ENCODE measurements at regions not wholly inside any gene's neighbourhood (a gene's known extent, or its start where the extent isn't known, plus 50 kb on each side); places are given as distances from the start of the nearest gene placed in this dataset.

DNA sequence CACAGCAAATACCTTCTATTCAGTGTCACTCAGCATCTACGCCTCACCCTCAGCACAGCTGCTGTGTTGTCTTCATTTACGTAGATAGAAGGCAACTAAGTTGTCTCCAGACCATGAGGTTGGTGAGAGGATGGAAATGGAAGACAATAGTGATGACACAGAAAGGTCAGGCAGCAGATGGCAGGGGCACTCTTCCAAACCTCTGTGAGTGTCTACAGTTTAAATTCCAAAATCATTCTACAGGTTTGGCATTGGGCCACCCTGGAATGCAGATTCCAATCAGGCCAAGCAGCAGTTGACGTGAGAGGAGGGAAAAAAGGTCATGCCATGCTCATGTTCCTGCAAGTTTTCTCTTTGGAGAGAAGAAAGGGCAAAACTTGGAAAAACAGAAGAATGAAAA lies 68.7 kb upstream of the ADAMTSL1 start:
- Histone ChIP-seq H3K4me2 (ENCODE audit: insufficient read depth, low read length) (no peak overlapping the region), H3K4me1 (ENCODE audit: control insufficient read depth, extremely low read depth, insufficient read depth, low read length) (no peaks in the 10 kb centered on the region), H3K79me2 (ENCODE audit: control insufficient read depth, insufficient read depth, low read length) (no peaks in the 10 kb centered on the region), H3K9me3 (replicated peaks; ENCODE audit: control insufficient read depth, insufficient read depth, low read length) (no peaks in the 10 kb centered on the region), H3K4me3 (replicated peaks in 1 of 3; ENCODE audit: insufficient read depth in 1 of 3, low read depth in 1 of 3, low read length in 3 of 3) (no peak overlapping the region), H3K9ac (replicated peaks; ENCODE audit: extremely low read depth, insufficient read depth, low read length) (no peak overlapping the region), H3K9me1 (replicated peaks; ENCODE audit: control insufficient read depth, extremely low read depth, insufficient read depth, low read length) (no peaks in the 10 kb centered on the region), H3K27me3 (ENCODE audit: control insufficient read depth in 2 of 2, insufficient read depth in 2 of 2, low read length in 2 of 2) (no peaks in the 10 kb centered on the region), H2AFZ (ENCODE audit: low read depth, low read length) (no peak overlapping the region), H3K36me3 (ENCODE audit: control insufficient read depth in 2 of 2, extremely low read depth in 1 of 2, insufficient read depth in 2 of 2, low read length in 2 of 2) (no peaks in the 10 kb centered on the region), H3K27ac (ENCODE audit: insufficient read depth, low read depth, low read length) (no peak overlapping the region), H4K20me1 (replicated peaks; ENCODE audit: control insufficient read depth, extremely low read depth, insufficient read depth, low read length) (no peaks in the 10 kb centered on the region)
- TF ChIP-seq, protein P1, sequence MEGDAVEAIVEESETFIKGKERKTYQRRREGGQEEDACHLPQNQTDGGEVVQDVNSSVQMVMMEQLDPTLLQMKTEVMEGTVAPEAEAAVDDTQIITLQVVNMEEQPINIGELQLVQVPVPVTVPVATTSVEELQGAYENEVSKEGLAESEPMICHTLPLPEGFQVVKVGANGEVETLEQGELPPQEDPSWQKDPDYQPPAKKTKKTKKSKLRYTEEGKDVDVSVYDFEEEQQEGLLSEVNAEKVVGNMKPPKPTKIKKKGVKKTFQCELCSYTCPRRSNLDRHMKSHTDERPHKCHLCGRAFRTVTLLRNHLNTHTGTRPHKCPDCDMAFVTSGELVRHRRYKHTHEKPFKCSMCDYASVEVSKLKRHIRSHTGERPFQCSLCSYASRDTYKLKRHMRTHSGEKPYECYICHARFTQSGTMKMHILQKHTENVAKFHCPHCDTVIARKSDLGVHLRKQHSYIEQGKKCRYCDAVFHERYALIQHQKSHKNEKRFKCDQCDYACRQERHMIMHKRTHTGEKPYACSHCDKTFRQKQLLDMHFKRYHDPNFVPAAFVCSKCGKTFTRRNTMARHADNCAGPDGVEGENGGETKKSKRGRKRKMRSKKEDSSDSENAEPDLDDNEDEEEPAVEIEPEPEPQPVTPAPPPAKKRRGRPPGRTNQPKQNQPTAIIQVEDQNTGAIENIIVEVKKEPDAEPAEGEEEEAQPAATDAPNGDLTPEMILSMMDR (IDR thresholded peaks at IDR 0.05; ENCODE audit: extremely low read depth in 1 of 2, insufficient read depth in 1 of 2, low read depth in 1 of 2, low read length in 2 of 2) = no peak
- POLR2A ChIA-PET = no interaction called here
- DNase-seq (ENCODE audit: low read depth, low spot score) (no peak), FAIRE-seq (no peak)
- no TSS peak for BruUV-seq (replicated peaks)
- intact Hi-C loops (cut with micrococcal nuclease) = no loop called here
- dilution Hi-C loops (cut with MboI; ENCODE audit: extremely low pct_ligation_motif_present, low sequenced_read_pairs) = no loop called here
- CTCF ChIA-PET = interaction anchor here (1.1 kb wide), 1 partner anchor 150 kb away, joined by 5 read pairs; no protein-coding TSS in a partner anchor

DNA sequence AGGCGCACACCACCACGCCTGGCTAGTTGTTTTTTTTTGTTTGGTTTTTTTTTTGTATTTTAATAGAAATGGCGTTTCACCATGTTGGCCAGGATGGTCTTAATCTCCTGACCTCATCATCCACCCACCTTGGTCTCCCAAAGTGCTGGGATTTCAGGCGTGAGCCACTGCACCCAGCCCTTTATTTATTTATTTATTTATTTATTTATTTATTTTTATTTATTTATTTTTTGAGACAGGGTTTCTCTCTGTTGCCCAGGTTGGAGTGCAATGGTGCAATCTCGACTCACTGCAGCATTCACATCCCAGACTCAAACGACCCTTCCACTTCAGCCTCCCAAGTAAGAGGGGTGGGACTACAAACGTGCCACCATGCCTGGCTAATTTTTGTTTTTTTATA lies 63.0 kb upstream of the ADAMTSL1 start:
- intact Hi-C loops (cut with micrococcal nuclease) = no loop called here
- no peaks in the 10 kb centered on the region for H4K20me1 ChIP-seq (replicated peaks; ENCODE audit: control insufficient read depth, extremely low read depth, insufficient read depth, low read length)
- CTCF ChIA-PET = no interaction called here
- BruUV-seq (replicated peaks) = no TSS peak
- no peak overlapping the region for H2AFZ ChIP-seq (ENCODE audit: low read depth, low read length)
- FAIRE-seq (no peak), DNase-seq (ENCODE audit: low read depth, low spot score) (no peak)
- no peaks in the 10 kb centered on the region for H3K36me3 ChIP-seq (ENCODE audit: control insufficient read depth in 2 of 2, extremely low read depth in 1 of 2, insufficient read depth in 2 of 2, low read length in 2 of 2)
- no peak overlapping the region for H3K27ac ChIP-seq (ENCODE audit: insufficient read depth, low read depth, low read length)
- H3K9ac ChIP-seq (replicated peaks; ENCODE audit: extremely low read depth, insufficient read depth, low read length) = no peak overlapping the region
- POLR2A ChIA-PET = no interaction called here
- H3K4me2 ChIP-seq (ENCODE audit: insufficient read depth, low read length) = no peak overlapping the region
- H3K9me1 ChIP-seq (replicated peaks; ENCODE audit: control insufficient read depth, extremely low read depth, insufficient read depth, low read length) = no peaks in the 10 kb centered on the region
- no peak overlapping the region for H3K4me3 ChIP-seq (replicated peaks in 1 of 3; ENCODE audit: insufficient read depth in 1 of 3, low read depth in 1 of 3, low read length in 3 of 3)
- no peaks in the 10 kb centered on the region for H3K79me2 ChIP-seq (ENCODE audit: control insufficient read depth, insufficient read depth, low read length)
- dilution Hi-C loops (cut with MboI; ENCODE audit: extremely low pct_ligation_motif_present, low sequenced_read_pairs) = no loop called here
- no peaks in the 10 kb centered on the region for H3K9me3 ChIP-seq (replicated peaks; ENCODE audit: control insufficient read depth, insufficient read depth, low read length)
- H3K4me1 ChIP-seq (ENCODE audit: control insufficient read depth, extremely low read depth, insufficient read depth, low read length) = no peaks in the 10 kb centered on the region
- no peak for TF ChIP-seq MYC (IDR thresholded peaks at IDR 0.05; ENCODE audit: low read depth, low read length)
- no peak for TF ChIP-seq EZH2 (IDR thresholded peaks at IDR 0.05; ENCODE audit: borderline replicate concordance, low read depth, low read length, severe bottlenecking)
- no peak for TF ChIP-seq JUN (IDR thresholded peaks at IDR 0.05; ENCODE audit: borderline replicate concordance, insufficient read depth, insufficient read length, low read depth)
- TF ChIP-seq, protein P1 (IDR thresholded peaks at IDR 0.05; ENCODE audit: extremely low read depth in 1 of 2, insufficient read depth in 1 of 2, low read depth in 1 of 2, low read length in 2 of 2) = no peak
- TF ChIP-seq, protein P2, sequence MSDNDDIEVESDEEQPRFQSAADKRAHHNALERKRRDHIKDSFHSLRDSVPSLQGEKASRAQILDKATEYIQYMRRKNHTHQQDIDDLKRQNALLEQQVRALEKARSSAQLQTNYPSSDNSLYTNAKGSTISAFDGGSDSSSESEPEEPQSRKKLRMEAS (IDR thresholded peaks at IDR 0.05; ENCODE audit: insufficient read depth, insufficient read length) = no peak
- no peak for TF ChIP-seq FOS (IDR thresholded peaks at IDR 0.05; ENCODE audit: borderline replicate concordance, insufficient read depth, low read length)
- no peaks in the 10 kb centered on the region for H3K27me3 ChIP-seq (ENCODE audit: control insufficient read depth in 2 of 2, insufficient read depth in 2 of 2, low read length in 2 of 2)
